ENCODE measurements at regions not wholly inside any gene's neighbourhood (a gene's known extent, or its start where the extent isn't known, plus 50 kb on each side); places are given as distances from the start of the nearest gene placed in this dataset.
"Not testable (repeated sequence)": the region's sequence is repeated elsewhere in the genome, so short reads cannot be mapped to it uniquely, and the experiment has no call there.

DNA sequence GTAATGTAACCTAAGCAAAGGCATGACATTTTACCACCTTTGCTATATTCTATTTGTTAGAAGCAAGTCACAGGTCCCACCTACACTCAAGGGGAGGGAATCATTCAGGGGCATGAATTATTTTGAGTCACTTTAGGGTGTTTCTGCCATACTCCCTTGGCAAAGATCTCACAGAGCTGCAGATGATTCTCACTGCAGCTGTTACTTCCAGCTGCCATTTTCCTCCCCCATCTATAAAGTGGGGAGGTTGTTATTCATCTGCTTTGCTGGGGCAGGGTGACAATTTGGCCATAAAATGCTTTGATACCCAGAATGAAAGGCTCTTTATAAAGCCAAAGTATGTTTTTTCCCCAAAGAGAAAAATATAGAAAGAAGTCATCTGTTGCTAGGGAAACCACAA is 136.5 kb upstream of the SMIM31 start:
- DNase-seq: no peak

DNA sequence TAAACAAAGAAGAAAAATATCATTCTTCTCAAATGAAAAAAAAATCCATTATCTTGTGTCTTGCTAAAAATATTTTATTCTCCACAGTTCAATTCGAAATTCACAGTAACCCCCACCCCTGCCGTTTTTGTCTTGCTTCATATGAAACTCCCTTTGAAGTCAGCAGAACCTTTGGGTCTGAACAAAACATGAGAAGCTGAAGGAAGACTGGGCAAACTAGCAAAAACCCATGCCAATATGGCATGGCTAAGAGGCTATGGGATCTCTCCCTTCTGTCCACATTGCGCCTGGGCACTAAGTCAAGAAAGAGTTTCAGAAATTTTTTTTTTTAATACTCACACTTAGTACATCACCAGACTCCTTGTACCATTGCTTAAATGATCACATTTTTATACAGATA is 136.0 kb upstream of the SMIM31 start:
- DNase-seq: no peak

DNA sequence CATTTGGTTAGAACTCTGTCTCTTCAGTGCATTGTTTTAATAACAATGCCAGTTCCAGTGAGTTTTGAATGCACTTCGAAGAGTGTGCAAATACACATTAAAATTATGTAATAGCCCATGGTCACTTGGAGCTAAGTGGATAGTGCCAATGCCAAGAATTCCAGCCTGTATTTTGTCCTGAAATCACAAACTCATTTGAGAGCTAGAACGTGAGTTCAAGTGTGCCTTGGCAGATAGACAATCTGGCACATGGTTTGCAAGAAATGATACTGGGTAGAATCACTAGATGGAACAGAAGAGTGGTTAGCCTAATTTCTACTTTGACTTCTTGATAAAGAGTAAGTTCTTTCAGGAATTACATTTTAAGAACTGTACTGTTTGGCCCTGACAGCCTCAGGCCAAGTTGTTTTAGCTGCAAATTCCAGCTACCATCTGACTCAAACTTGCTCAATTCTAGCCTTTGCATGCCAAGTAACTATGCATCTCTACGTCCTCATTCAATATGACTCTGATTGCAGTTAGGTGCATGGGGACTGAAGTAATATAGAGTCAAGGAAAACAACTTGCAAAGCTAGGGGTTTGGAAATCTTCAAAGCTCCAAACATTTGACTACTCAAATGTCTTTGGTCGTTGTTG is 131.9 kb upstream of the SMIM31 start:
- DNase-seq: no peak

DNA sequence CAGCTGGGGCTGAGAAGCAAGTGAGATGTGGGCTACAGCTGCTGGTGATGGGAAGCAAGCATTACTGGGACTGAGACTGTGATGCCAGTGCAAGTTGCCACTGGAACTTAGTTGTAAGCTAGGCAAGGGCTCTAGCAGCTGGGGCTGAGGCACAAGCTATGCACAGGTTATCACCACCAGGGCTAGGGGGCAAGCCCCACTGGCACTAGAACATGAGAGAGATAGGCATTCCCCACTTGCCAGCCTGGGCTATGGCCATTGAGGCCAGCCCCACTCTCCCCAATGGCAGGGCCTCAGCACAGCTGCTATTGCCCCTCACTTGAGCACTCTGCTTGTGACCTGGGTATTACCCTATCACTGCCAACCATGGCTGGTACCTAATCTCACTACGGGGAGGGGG is 130.8 kb upstream of the SMIM31 start:
- DNase-seq: no peak

DNA sequence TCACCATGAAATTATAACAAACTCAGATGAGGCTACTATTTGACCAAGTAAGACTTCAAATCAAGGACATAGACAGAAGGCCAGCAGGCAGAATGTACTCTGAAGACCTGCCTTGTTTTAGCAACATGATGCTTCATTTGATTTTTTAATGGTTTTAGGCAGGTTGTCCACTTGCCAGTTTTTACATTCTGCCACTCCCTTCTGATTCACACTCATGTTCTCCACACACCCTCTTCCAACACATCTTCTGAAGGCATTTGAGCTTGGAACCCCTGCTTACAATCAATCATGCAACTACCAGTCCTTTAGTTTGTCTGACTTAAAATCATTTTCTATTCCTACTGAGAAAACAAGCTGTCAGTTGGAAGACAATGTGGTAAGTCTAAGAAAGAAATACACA is 114.9 kb upstream of the SMIM31 start:
- DNase-seq: no peak

DNA sequence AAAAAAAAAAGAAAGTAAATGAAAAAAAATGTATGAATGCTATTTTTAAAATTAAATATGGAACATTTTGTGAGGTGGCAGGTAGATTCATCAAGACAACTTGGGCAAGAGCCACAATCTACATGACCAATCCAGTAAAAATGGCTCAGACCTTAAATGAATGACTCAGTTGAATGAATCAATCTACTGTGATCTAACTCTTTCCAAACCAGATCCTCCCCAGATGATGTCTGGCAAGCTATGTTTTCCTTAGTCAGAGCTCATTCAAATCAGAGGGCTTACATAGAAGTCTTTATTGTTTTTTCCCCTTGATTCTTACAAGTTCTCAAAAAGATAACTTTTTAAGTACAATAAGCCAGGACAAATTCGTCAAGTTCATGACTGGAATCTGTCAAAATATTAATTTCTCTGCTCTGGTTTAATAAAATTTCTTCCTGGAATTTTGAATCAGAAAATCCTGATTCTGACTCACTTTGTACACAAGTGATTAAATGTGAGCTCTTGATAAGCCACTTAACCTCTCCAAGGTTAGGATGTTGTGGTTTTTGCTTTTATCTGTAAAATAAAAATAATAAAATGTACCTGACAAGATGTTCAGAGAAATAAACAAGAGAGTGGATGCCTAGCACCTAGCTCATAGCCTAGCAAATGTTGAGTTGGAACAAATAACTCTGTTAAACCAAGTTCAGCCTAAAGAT is 105.6 kb upstream of the SMIM31 start:
- DNase-seq: no peak

DNA sequence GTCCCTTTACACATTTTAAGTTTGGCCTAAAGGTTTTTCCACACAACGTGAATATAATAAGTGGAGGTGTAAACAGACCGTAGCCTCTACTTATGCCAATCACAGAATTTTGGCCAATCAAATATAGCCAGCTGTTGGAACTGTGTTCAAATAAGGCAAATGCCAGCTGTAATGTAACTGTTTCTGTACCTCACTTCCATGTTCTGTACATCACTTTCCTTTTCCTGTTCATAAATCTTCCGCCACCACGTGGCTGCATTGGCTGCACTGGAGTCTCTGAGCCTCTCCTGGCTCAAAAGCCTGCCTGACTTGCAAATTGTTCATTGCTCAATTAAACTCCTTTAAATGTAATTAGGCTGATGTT is 105.1 kb upstream of the SMIM31 start:
- DNase-seq: no peak

DNA sequence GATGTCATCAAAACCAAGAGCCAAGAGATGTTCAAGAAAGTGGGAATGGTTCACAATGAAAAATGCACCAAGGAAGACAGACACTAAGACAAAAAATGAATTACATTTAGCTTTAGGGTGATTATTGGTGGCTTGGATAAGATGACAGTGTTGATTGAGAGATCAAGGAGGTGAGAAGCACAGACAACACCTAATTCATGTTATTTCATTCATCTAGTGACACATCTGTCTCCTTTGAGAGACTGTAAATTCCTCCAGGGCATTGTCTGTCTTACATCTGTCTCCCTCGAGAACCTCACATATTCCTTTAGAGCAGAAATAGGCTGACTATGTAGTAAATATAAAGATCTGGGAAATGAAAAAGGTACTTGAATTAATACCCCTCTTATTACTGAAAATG is 94.2 kb upstream of the SMIM31 start:
- no peak for DNase-seq

DNA sequence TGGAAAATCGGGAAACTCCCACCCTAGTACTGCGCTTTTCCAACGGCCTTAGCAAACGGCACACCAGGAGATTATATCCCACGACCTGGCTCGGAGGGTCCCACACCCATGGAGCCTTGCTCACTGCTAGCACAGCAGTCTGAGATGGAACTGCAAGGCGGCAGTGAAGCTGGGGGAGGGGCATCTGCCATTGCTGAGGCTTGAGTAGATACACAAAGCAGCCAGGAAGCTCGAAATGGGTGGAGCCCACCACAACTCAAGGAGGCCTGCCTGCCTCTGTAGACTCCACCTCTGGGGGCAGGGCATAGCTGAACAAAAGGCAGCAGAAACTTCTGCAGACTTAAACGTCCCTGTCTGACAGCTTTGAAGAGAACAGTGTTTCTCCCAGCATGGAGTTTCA is 77.8 kb upstream of the SMIM31 start:
- DNase-seq: not testable (repeated sequence)

DNA sequence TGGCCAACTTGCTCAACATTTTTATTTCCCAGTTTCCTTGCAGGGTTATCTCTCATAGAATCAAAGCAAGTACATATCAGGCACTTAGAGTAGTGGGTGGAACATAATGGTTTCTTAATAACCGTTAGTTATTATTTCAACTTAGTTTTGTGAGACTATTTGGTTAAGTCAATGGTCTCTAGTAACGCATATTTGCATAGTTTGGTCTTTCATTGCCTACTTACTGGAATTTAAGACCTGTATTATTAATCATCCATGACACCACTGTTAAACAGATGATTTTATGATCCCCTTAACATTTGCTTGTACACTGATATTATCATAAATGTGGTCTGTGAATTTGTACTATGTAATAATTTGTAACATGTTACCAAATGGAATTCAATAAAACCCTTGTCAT is 70.9 kb upstream of the SMIM31 start:
- no peak for DNase-seq

DNA sequence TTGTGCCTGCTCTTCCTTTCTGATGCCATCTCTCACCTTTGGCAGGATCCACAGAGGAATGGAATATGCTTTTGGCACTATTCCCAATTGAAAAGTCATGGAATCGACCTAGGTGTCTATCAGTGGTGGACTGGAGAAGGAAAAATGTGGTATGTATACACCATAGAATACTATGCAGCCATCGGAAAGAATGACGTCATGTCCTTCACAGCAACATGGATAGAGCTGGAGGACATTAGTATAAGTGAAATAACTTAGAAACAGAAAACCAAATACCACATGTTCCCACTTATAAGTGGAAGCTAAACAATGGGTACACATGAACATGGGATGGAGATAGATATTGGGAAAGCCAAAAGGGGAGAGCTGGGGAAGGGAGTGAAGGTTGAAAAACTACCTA is 58.3 kb upstream of the SMIM31 start:
- DNase-seq: no peak

DNA sequence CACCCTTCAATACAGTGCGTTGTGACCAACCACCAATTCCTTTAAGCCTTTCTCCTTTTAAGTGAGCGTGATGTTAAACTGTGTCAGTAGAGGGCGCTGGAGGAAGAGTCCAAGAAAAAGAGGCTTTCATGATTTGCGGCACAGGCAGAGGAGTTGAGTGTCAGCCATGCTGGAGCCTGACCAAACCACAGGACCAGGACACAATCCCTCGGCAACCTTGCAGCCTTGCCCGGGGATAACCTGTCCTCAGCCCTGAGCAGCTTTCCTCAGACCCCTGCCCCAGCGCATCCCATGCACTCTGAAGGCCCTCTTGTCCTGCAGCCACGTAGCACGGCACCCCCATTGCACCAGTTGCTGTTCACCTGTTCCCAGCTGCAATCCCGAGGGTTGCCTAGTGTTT is 53.5 kb upstream of the SMIM31 start:
- peak; percentile 13 for DNase-seq

DNA sequence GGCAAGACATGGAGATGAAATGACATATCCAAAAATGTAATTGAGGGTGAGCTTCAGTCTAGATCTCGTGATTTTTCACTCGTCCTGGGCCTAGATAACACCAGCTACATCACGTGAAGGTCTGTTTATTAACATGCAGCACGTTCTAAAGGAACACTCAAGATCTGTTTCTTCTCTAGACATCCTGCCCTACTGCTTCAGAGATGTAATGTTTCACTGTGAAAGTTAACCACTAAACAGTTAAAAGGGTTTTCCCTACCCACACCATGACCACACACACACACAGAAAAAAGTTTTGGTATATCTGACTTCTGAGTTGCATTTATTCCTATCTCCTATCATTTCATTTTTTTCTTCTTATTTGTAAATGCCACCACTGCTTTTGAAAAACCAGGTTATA is 52.3 kb upstream of the SMIM31 start:
- no peak for DNase-seq

Data from activated CD4-positive, alpha-beta T cell treated with anti-CD3 and anti-CD28 coated beads, Interleukin-10, Interleukin-2, amounts not matched to agents 100 ng/mL and 50 ng/mL, durations not matched to agents 16 hours and 8 hours (primary cell).